Transverse colon (tissue), 4 donors: ENCODE measurements at regions not wholly inside any gene's neighbourhood (a gene's known extent, or its start where the extent isn't known, plus 50 kb on each side); places are given as distances from the start of the nearest gene placed in this dataset.

ENCODE experiments used
- CTCF ChIP-seq, 5 experiments: fragments of 200-600 bp in 3 of 5; fragments of 450-650 bp in 2 of 5; sonication (generic) in 3 of 5; IDR thresholded peaks; 1 replicate in 2 of 5; 2 replicates in 3 of 5; pipeline ENCODE4 v1.5.1; 2016 to 2017; ENCODE audit warnings: antibody characterized with exemption in 5 of 5, inconsistent platforms in 3 of 5, mild to moderate bottlenecking in 2 of 5, moderate library complexity in 1 of 5
- EP300 ChIP-seq: sonication (generic); formaldehyde crosslinking; IDR thresholded peaks from one replicate; pipeline ENCODE4 v1.6.1; 2017; ENCODE audit warnings: antibody characterized with exemption, low read depth
- POLR2AphosphoS5 ChIP-seq, 3 donors: sonication (generic); formaldehyde crosslinking; IDR thresholded peaks; one replicate each; pipeline ENCODE4 v1.6.1; 2016; ENCODE audit warnings: antibody characterized with exemption in 3 of 3

GRCh38 chr13:47064381-47064780 lies 167.5 kb upstream of the HTR2A start:
- TF ChIP-seq CTCF (IDR thresholded peaks at IDR 0.05) (no peak), POLR2AphosphoS5 (IDR thresholded peaks at IDR 0.05) (no peak), EP300 (no peak)
